MCF 10A (cell line): ENCODE measurements at regions not wholly inside any gene's neighbourhood (a gene's known extent, or its start where the extent isn't known, plus 50 kb on each side); places are given as distances from the start of the nearest gene placed in this dataset.

Experiments
- BruUV-seq: library from RNA; stranded (reverse); fragments of 400-500 nt; replicated peaks from 2 replicates; lab custom pipeline; 2021; lab: Mats Ljungman, UMichigan
- CTCF ChIA-PET: fragments of 300-600 bp; sonication (Branson Sonifier 250); formaldehyde crosslinking; extraction: SDS; loops from one replicate; lab custom pipeline; 2021; ENCODE audit warnings: antibody characterized with exemption, inconsistent platforms; lab: Yijun Ruan, JAX
- POLR2A ChIA-PET: fragments of 300-600, 350-650 bp; sonication (Branson Sonifier 250); formaldehyde crosslinking; extraction: SDS; loops from one replicate; lab custom pipeline; 2020; ENCODE audit warnings: antibody characterized with exemption, inconsistent platforms; lab: Yijun Ruan, JAX
- DNase-seq: peaks from one replicate; pipeline ENCODE4 v3.0.0-alpha.2; 2018; ENCODE audit not compliant: unreplicated experiment
- H3K27ac Mint-ChIP-seq: one replicate; pipeline ENCODE4 v1.8.0; 2022; ENCODE audit warnings: mild to moderate bottlenecking, low read depth, mixed read lengths; ENCODE audit not compliant: unreplicated experiment
- H3K27me3 Mint-ChIP-seq: one replicate; pipeline ENCODE4 v1.8.0; 2022; ENCODE audit warnings: mixed read lengths; ENCODE audit not compliant: insufficient read depth, unreplicated experiment
- H3K36me3 Mint-ChIP-seq: one replicate; pipeline ENCODE4 v1.8.0; 2022; ENCODE audit warnings: mild to moderate bottlenecking, moderate library complexity, mixed read lengths; ENCODE audit not compliant: insufficient read depth, unreplicated experiment
- H3K4me1 Mint-ChIP-seq: one replicate; pipeline ENCODE4 v1.8.0; 2022; ENCODE audit warnings: mixed read lengths; ENCODE audit not compliant: insufficient read depth, unreplicated experiment
- H3K4me3 Mint-ChIP-seq: one replicate; pipeline ENCODE4 v1.8.0; 2022; ENCODE audit warnings: mild to moderate bottlenecking, moderate library complexity, mixed read lengths; ENCODE audit not compliant: unreplicated experiment
- H3K9me3 Mint-ChIP-seq: one replicate; pipeline ENCODE4 v1.8.0; 2022; ENCODE audit warnings: mixed read lengths; ENCODE audit not compliant: unreplicated experiment
- intact Hi-C: fragments of 100-400 bp; cut with micrococcal nuclease; formaldehyde crosslinking; loops from 2 replicates; pipeline ENCODE4 v1.14.1; 2022
- TF ChIP-seq, protein P1 (sequence below): fragments of 200-600 bp; IDR thresholded peaks from one replicate; pipeline ENCODE4 v1.8.0; 2022; ENCODE audit warnings: antibody characterized with exemption, mild to moderate bottlenecking; ENCODE audit not compliant: unreplicated experiment

DNA sequence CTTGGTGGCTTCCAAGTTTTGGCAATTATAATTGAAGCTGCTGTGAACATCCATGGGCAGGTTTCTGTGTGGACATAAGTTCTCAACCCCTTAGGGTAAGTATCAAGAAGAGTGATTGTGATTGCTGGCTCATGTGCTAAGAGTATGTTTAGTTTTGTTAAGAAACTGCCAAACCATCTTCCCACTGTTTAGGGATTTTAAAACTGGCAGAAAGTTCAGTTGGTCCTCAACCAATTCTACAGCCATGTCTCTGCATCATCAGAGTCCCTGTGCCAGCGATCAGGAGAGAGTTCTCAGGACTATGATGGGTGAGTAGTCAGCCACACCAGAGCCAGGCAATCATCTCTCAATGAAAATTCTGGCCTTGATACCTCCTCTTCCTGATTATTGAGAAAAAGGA, 193.8 kb downstream of the ZC3H11B start:
- H3K36me3 Mint-ChIP-seq = no peaks in the 10 kb centered on the region
- DNase-seq = no peak
- H3K27ac Mint-ChIP-seq = no peak overlapping the region
- ChIA-PET CTCF (interaction anchor here (0.6 to 5.6 kb wide), 5 partner anchors 9 to 1089 kb away, joined by 3 to 63 read pairs (median 4); no protein-coding TSS in a partner anchor), POLR2A (no interaction called here)
- no peak overlapping the region for H3K4me3 Mint-ChIP-seq
- intact Hi-C loops = loop anchor here (10.0 kb wide), 3 partner anchors 146 to 1164 kb away; no protein-coding TSS in a partner anchor
- no TSS peak for BruUV-seq
- TF ChIP-seq, protein P1, sequence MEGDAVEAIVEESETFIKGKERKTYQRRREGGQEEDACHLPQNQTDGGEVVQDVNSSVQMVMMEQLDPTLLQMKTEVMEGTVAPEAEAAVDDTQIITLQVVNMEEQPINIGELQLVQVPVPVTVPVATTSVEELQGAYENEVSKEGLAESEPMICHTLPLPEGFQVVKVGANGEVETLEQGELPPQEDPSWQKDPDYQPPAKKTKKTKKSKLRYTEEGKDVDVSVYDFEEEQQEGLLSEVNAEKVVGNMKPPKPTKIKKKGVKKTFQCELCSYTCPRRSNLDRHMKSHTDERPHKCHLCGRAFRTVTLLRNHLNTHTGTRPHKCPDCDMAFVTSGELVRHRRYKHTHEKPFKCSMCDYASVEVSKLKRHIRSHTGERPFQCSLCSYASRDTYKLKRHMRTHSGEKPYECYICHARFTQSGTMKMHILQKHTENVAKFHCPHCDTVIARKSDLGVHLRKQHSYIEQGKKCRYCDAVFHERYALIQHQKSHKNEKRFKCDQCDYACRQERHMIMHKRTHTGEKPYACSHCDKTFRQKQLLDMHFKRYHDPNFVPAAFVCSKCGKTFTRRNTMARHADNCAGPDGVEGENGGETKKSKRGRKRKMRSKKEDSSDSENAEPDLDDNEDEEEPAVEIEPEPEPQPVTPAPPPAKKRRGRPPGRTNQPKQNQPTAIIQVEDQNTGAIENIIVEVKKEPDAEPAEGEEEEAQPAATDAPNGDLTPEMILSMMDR = no peak
- no peaks in the 10 kb centered on the region for H3K9me3 Mint-ChIP-seq
- no peaks in the 10 kb centered on the region for H3K4me1 Mint-ChIP-seq
- H3K27me3 Mint-ChIP-seq = peaks cover 80% of the 10 kb centered on the region

DNA sequence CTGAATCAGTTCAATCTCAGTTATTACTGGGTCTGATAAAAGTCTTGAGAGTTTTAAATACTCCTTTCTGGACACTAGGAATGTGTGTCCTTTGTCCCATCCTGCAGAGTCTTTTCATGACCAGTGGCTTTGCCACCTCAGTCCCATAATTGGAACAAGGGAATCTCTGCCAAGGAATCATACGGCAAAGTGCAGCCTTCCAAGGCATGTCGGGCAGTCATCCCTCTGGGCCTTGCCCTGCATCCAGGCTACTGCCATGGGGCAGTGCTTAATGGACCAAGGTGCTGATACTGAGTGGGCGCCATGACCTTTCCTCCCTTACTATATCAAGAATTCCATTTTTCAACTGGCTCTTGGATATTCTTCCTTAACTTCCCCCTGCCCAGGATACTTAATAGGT, 195.3 kb downstream of the ZC3H11B start:
- DNase-seq = no peak
- Mint-ChIP-seq H3K36me3 (no peaks in the 10 kb centered on the region), H3K27me3 (peaks cover 83% of the 10 kb centered on the region), H3K4me1 (no peaks in the 10 kb centered on the region), H3K9me3 (no peaks in the 10 kb centered on the region), H3K27ac (no peak overlapping the region), H3K4me3 (no peak overlapping the region)
- intact Hi-C loops = loop anchor here (10.0 kb wide), 3 partner anchors 147 to 1163 kb away; no protein-coding TSS in a partner anchor
- ChIA-PET POLR2A (interaction anchor here (0.7 kb wide), 1 partner anchor 16 kb away, joined by 3 read pairs; no protein-coding TSS in a partner anchor), CTCF (interaction anchor here (0.6 to 5.6 kb wide), 14 partner anchors 10 to 1500 kb away, joined by 3 to 63 read pairs (median 4); no protein-coding TSS in a partner anchor)
- BruUV-seq = no TSS peak
- TF ChIP-seq, protein P1 = no peak

DNA sequence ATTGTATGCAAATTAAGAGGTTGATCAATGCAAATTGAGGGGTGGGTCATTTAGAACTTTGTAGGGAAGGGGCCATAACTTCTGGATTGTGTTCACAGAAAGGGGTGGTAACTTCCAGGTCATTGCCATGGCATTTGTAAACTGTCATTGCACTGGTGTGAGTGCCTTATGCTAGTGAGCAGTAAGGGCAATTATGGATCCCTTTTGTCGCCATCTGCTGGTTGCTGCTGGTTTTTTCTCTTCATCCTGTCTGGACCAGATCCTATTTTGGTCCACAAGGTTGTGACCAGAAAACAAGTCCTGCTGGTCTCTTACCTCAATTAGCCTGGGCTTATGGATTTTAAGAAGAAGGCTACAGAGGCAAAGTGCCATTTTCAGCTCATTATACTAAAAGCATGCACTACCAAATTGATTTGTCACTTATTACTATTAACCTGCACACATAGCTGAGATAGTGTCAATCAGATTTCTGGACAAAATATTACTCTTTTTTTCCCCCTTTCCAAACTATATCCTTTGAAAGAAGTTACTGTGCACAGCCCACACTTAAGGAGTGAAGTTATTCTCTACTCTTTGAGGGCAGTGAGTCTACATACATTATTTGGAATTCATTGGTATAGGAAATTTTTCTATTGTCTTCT, 196.2 kb downstream of the ZC3H11B start:
- BruUV-seq = no TSS peak
- no peaks in the 10 kb centered on the region for H3K36me3 Mint-ChIP-seq
- peaks cover 83% of the 10 kb centered on the region for H3K27me3 Mint-ChIP-seq
- TF ChIP-seq, protein P1 = peak; percentile 92
- POLR2A ChIA-PET = no interaction called here
- intact Hi-C loops = loop anchor here (1.0 to 10.0 kb wide), 7 partner anchors 112 to 1162 kb away; no protein-coding TSS in a partner anchor
- CTCF ChIA-PET = interaction anchor here (0.6 to 5.6 kb wide), 34 partner anchors 9 to 1296 kb away, joined by 3 to 63 read pairs (median 4); no protein-coding TSS in a partner anchor
- H3K9me3 Mint-ChIP-seq = no peaks in the 10 kb centered on the region
- DNase-seq = peak; percentile 85
- H3K27ac Mint-ChIP-seq = no peak overlapping the region
- H3K4me1 Mint-ChIP-seq = no peaks in the 10 kb centered on the region
- no peak overlapping the region for H3K4me3 Mint-ChIP-seq

DNA sequence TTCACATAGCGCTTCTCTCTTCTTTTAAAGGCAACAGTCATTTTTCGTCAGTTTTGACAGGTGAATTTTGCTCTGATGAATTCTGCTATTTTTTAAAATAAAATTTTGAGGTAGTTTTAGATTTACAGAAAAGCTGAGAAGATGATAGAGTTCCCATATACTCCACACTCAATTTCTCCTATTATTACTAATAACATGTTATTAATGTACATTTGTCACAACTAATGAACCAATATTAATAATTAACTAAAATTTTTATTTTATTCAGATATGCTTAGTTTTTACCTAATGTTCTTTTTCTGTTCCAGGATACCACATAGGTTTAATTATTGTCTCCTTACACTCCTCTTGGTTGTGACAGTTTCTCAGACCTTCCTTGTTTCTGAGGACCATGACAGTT, 197.0 kb downstream of the ZC3H11B start:
- CTCF ChIA-PET = interaction anchor here (0.7 to 5.6 kb wide), 7 partner anchors 13 to 1132 kb away, joined by 3 to 63 read pairs (median 4); no protein-coding TSS in a partner anchor
- H3K36me3 Mint-ChIP-seq = no peaks in the 10 kb centered on the region
- H3K4me3 Mint-ChIP-seq = no peak overlapping the region
- DNase-seq = no peak
- H3K4me1 Mint-ChIP-seq = no peaks in the 10 kb centered on the region
- H3K27me3 Mint-ChIP-seq = peaks cover 79% of the 10 kb centered on the region
- TF ChIP-seq, protein P1 = no peak
- intact Hi-C loops = loop anchor here (1.0 to 10.0 kb wide), 7 partner anchors 112 to 1161 kb away; no protein-coding TSS in a partner anchor
- H3K9me3 Mint-ChIP-seq = no peaks in the 10 kb centered on the region
- no TSS peak for BruUV-seq
- H3K27ac Mint-ChIP-seq = no peak overlapping the region
- POLR2A ChIA-PET = no interaction called here
